Vagina (tissue), 2 donors: ENCODE measurements at regions not wholly inside any gene's neighbourhood (a gene's known extent, or its start where the extent isn't known, plus 50 kb on each side); places are given as distances from the start of the nearest gene placed in this dataset.

Experiments used
- DNase-seq, 2 donors: peaks; one replicate each; pipeline ENCODE4 v3.0.0-alpha.2; 2017; ENCODE audit errors: extremely low spot score in 2 of 2
- H3K27ac ChIP-seq: fragments of 200-600 bp; sonication (generic); one replicate; pipeline ENCODE4 v1.5.1; 2019
- H3K27me3 ChIP-seq: fragments of 200-600 bp; sonication (generic); one replicate; pipeline ENCODE4 v1.5.1; 2019
- H3K36me3 ChIP-seq, 2 donors: fragments of 200-600 bp; sonication (generic); one replicate each; pipeline ENCODE4 v1.5.1; 2017 to 2019
- H3K4me1 ChIP-seq: fragments of 200-600 bp; sonication (generic); one replicate; pipeline ENCODE4 v1.5.1; 2019
- H3K4me3 ChIP-seq, 2 donors: fragments of 200-600 bp; sonication (generic); 1 replicate in 1 of 2; 2 replicates in 1 of 2; pipeline ENCODE4 v1.5.1; 2016 to 2019
- H3K9me3 ChIP-seq: fragments of 200-600 bp; sonication (generic); one replicate; pipeline ENCODE4 v1.5.1; 2019
- CTCF ChIP-seq, 3 experiments: fragments of 450-650 bp in 2 of 3; fragments of 200-600 bp in 1 of 3; sonication (generic) in 1 of 3; IDR thresholded peaks; one replicate each; pipeline ENCODE4 v1.5.1; 2017 to 2019; ENCODE audit warnings: antibody characterized with exemption in 3 of 3, mild to moderate bottlenecking in 2 of 3, moderate library complexity in 2 of 3
- POLR2A ChIP-seq, 2 donors: fragments of 450-650 bp; IDR thresholded peaks; one replicate each; pipeline ENCODE4 v1.6.1; 2017; ENCODE audit warnings: antibody characterized with exemption in 2 of 2, mild to moderate bottlenecking in 2 of 2, moderate library complexity in 2 of 2
- POLR2AphosphoS5 ChIP-seq, 2 donors: sonication (generic); formaldehyde crosslinking; IDR thresholded peaks; one replicate each; pipeline ENCODE4 v1.9.0; 2017; ENCODE audit warnings: antibody characterized with exemption in 2 of 2, mild to moderate bottlenecking in 2 of 2, low read depth in 1 of 2; ENCODE audit not compliant: insufficient read depth in 1 of 2
- intact Hi-C: fragments of 100-400 bp; cut with DNase I; formaldehyde crosslinking; loops from one replicate; pipeline ENCODE4 v1.15.1; 2023

- TF ChIP-seq CTCF (IDR thresholded peaks at IDR 0.05) (peak in 2 of 3 experiments; percentile 24 to 59), POLR2A (IDR thresholded peaks at IDR 0.05) (no peak), POLR2AphosphoS5 (IDR thresholded peaks at IDR 0.05; ENCODE audit: insufficient read depth in 1 of 2, low read depth in 1 of 2) (no peak)
- H3K9me3 ChIP-seq, result no peaks in the 10 kb centered on the region
- H3K4me3 ChIP-seq, result no peak overlapping the region
- no peak overlapping the region for H3K27ac ChIP-seq
- H3K27me3 ChIP-seq, result no peaks in the 10 kb centered on the region
- no peaks in the 10 kb centered on the region for H3K36me3 ChIP-seq
- no peaks in the 10 kb centered on the region for H3K4me1 ChIP-seq
- no peak for DNase-seq
- intact Hi-C loops, result no loop called here
Observed at GRCh38 chr13:99033814-99034213, 56.0 kb upstream of the DOCK9 start.

- TF ChIP-seq POLR2AphosphoS5 (IDR thresholded peaks at IDR 0.05; ENCODE audit: insufficient read depth in 1 of 2, low read depth in 1 of 2), result no peak
- intact Hi-C loops, result no loop called here
Observed at GRCh38 chr13:99034333-99035085, 56.6 kb upstream of the DOCK9 start.

GRCh38 chr13:99035715-99036114, 57.9 kb upstream of the DOCK9 start:
- Histone ChIP-seq H3K36me3 (no peaks in the 10 kb centered on the region), H3K9me3 (no peaks in the 10 kb centered on the region), H3K27me3 (no peaks in the 10 kb centered on the region), H3K4me3 (no peak overlapping the region), H3K27ac (no peak overlapping the region), H3K4me1 (peaks cover 2% of the 10 kb centered on the region)
- intact Hi-C loops, result no loop called here
- no peak for DNase-seq
- TF ChIP-seq POLR2AphosphoS5 (IDR thresholded peaks at IDR 0.05; ENCODE audit: insufficient read depth in 1 of 2, low read depth in 1 of 2) (no peak), CTCF (IDR thresholded peaks at IDR 0.05) (no peak), POLR2A (IDR thresholded peaks at IDR 0.05) (no peak)

More at GRCh38 chr13:99034333-99035085, 56.6 kb upstream of the DOCK9 start:
- Histone ChIP-seq H3K9me3 (no peaks in the 10 kb centered on the region), H3K36me3 (no peaks in the 10 kb centered on the region), H3K27me3 (no peaks in the 10 kb centered on the region), H3K4me3 (no peak overlapping the region), H3K4me1 (no peaks in the 10 kb centered on the region), H3K27ac (no peak overlapping the region)
- DNase-seq, result peak in 1 of 2 donors; percentile 49

GRCh38 chr13:99037756-99038155, 59.9 kb upstream of the DOCK9 start:
- H3K4me1 ChIP-seq, result peaks cover 19% of the 10 kb centered on the region
- no peaks in the 10 kb centered on the region for H3K36me3 ChIP-seq
- no peaks in the 10 kb centered on the region for H3K27me3 ChIP-seq
- intact Hi-C loops, result no loop called here
- H3K9me3 ChIP-seq, result no peaks in the 10 kb centered on the region
- H3K4me3 ChIP-seq, result no peak overlapping the region
- no peak overlapping the region for H3K27ac ChIP-seq
- DNase-seq, result no peak
- TF ChIP-seq POLR2A (IDR thresholded peaks at IDR 0.05) (no peak), CTCF (IDR thresholded peaks at IDR 0.05) (no peak), POLR2AphosphoS5 (IDR thresholded peaks at IDR 0.05; ENCODE audit: insufficient read depth in 1 of 2, low read depth in 1 of 2) (no peak)

- no peaks in the 10 kb centered on the region for H3K36me3 ChIP-seq
- no peak overlapping the region for H3K4me3 ChIP-seq
- H3K9me3 ChIP-seq, result no peaks in the 10 kb centered on the region
- no peaks in the 10 kb centered on the region for H3K27me3 ChIP-seq
- peak in 1 of 2 donors; percentile 34 for DNase-seq
- TF ChIP-seq CTCF (IDR thresholded peaks at IDR 0.05) (no peak), POLR2AphosphoS5 (IDR thresholded peaks at IDR 0.05; ENCODE audit: insufficient read depth in 1 of 2, low read depth in 1 of 2) (no peak), POLR2A (IDR thresholded peaks at IDR 0.05) (no peak)
- intact Hi-C loops, result no loop called here
- peaks cover 35% of the 10 kb centered on the region for H3K4me1 ChIP-seq
- H3K27ac ChIP-seq, result no peak overlapping the region
Observed at GRCh38 chr13:99039718-99040280, 61.9 kb upstream of the DOCK9 start.
